ENCODE measurements at regions not wholly inside any gene's neighbourhood (a gene's known extent, or its start where the extent isn't known, plus 50 kb on each side); places are given as distances from the start of the nearest gene placed in this dataset.

DNA sequence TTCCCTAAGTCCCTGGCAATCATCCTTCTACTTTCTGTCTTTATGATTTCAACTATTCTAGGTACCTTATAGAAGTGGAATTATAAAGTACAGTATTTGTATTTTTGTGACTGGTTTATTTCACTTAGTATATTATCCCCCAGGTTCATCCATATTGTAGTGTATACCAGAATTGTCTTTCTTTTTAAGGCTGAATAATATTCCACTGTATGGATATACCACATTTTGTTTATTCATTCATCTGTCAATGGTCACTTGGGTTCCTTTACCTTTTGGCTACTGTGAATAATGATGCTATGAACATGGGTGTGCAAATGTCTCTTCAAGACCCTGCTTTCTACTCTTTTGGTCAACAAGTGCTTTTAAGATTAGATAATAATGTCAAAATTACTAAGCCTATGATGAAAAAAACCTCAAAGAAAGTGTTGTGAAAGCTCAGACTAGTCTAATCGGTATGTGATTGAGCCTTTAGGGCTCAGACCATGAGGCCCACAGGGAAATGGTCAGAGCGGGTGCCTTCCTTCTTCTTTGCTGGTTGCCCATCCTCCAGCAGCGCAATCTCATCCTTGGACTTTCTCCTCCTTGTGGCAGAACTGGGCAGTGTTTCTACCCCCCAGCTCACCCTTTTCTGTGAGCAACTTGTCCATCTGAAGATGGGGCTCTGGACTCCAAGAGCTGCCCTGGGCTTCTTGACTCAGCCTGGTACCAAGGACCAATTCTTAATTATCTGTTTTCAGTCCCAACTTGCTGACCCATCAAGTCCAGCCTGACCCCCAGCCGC lies 105.4 kb downstream of the TTC8 start:
- no peaks in the 10 kb centered on the region for H3K27me3 ChIP-seq (ENCODE audit: control insufficient read depth in 3 of 3, insufficient read depth in 3 of 3, low read length in 2 of 3)
- H3K36me3 ChIP-seq (ENCODE audit: control insufficient read depth in 4 of 4, insufficient read depth in 4 of 4, low read length in 4 of 4): no peaks in the 10 kb centered on the region
- H3K9ac ChIP-seq (ENCODE audit: insufficient read depth in 1 of 2, low read length in 2 of 2): no peak overlapping the region
- 82 to 91% methylated on average over 4 of the region's 4 CpGs for WGBS, 2 donors
- H3K9me3 ChIP-seq (ENCODE audit: control insufficient read depth in 4 of 4, insufficient read depth in 3 of 4, low read length in 3 of 4): peaks cover 0 to 11% (median 4%) of the 10 kb centered on the region in 4 donors
- peaks cover 0 to 24% (median 6%) of the 10 kb centered on the region in 5 donors for H3K4me1 ChIP-seq (ENCODE audit: control insufficient read depth in 5 of 5, insufficient read depth in 5 of 5, low read length in 5 of 5)
- no peak overlapping the region for H3K4me3 ChIP-seq
- ATAC-seq (ENCODE audit: insufficient read depth, low FRiP score) (no peak), DNase-seq (no peak)
- H3K27ac ChIP-seq (ENCODE audit: low read depth in 1 of 2, low read length in 1 of 2): no peak overlapping the region
- TF ChIP-seq, protein P1, sequence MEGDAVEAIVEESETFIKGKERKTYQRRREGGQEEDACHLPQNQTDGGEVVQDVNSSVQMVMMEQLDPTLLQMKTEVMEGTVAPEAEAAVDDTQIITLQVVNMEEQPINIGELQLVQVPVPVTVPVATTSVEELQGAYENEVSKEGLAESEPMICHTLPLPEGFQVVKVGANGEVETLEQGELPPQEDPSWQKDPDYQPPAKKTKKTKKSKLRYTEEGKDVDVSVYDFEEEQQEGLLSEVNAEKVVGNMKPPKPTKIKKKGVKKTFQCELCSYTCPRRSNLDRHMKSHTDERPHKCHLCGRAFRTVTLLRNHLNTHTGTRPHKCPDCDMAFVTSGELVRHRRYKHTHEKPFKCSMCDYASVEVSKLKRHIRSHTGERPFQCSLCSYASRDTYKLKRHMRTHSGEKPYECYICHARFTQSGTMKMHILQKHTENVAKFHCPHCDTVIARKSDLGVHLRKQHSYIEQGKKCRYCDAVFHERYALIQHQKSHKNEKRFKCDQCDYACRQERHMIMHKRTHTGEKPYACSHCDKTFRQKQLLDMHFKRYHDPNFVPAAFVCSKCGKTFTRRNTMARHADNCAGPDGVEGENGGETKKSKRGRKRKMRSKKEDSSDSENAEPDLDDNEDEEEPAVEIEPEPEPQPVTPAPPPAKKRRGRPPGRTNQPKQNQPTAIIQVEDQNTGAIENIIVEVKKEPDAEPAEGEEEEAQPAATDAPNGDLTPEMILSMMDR (IDR thresholded peaks at IDR 0.05; ENCODE audit: control extremely low read depth, extremely low read depth): no peak

DNA sequence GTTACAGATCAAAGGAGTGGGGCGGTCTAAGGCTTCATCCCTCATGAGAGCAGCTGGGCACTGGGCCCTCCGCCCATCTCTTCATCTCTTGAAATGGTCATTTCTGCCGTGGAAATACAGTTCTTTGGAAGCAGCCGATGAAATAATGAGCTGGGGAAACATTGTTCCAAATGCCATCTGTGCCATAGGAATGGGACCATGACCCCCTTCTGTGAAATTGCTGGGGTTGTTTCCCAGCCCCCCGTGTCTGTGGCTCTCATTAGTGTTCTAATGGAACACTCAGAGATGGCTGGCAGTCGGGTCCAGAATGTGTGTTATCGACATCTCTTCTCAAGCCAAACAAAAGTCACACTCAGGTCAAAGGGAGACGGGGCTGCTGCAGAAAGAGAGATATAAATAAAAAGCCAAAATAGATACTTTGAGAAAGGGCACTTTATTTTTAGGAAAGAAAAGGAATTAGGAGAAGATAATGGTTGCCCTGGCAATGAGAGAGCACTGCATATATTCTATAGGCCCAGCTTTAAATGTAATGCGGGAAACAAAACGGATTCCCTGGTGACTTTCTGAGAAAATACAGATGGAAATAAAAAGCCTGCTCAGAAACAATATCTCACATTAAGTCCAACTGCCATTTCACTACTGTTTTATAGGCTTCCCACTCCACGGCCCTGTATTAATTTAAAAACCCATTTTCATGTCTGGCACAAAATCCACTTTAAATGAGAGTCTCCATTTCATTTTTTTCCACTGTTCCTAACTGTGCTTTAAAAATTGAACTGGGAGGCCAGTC lies 107.1 kb downstream of the TTC8 start:
- Histone ChIP-seq H3K9ac (ENCODE audit: insufficient read depth in 1 of 2, low read length in 2 of 2) (no peak overlapping the region), H3K4me3 (no peak overlapping the region), H3K27me3 (ENCODE audit: control insufficient read depth in 3 of 3, insufficient read depth in 3 of 3, low read length in 2 of 3) (no peaks in the 10 kb centered on the region), H3K36me3 (ENCODE audit: control insufficient read depth in 4 of 4, insufficient read depth in 4 of 4, low read length in 4 of 4) (no peaks in the 10 kb centered on the region), H3K27ac (ENCODE audit: low read depth in 1 of 2, low read length in 1 of 2) (no peak overlapping the region), H3K9me3 (ENCODE audit: control insufficient read depth in 4 of 4, insufficient read depth in 3 of 4, low read length in 3 of 4) (peaks cover 0 to 11% (median 4%) of the 10 kb centered on the region in 4 donors), H3K4me1 (ENCODE audit: control insufficient read depth in 5 of 5, insufficient read depth in 5 of 5, low read length in 5 of 5) (peaks cover 0 to 28% (median 6%) of the 10 kb centered on the region in 5 donors)
- ATAC-seq (ENCODE audit: insufficient read depth, low FRiP score) (no peak), DNase-seq (peak in 2 of 3 donors; percentile 43 to 51)
- TF ChIP-seq, protein P1 (IDR thresholded peaks at IDR 0.05; ENCODE audit: control extremely low read depth, extremely low read depth): no peak
- WGBS, 2 donors: 78 to 85% methylated on average over 11 of the region's 11 CpGs

DNA sequence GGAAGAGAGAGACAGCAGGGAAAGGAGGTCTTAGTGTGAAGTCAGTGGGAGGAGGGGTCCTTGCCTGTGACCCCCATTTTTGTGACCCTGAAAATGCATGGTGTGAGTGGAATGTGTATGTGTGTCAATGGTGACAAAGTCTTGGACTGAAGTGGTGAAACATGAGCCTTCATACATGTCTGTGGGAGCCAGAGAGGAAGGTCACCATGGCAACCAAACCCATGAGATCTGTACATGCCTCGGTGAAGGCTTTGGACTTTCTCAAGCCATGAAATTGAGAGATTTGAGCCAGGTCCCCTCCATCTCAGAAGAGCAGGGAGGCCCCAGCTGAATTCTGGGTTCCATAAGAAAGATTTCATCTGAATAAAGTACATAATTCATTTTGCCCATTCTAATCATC lies 108.7 kb downstream of the TTC8 start:
- peaks cover 0 to 28% (median 6%) of the 10 kb centered on the region in 5 donors for H3K4me1 ChIP-seq (ENCODE audit: control insufficient read depth in 5 of 5, insufficient read depth in 5 of 5, low read length in 5 of 5)
- H3K4me3 ChIP-seq: no peak overlapping the region
- no peaks in the 10 kb centered on the region for H3K36me3 ChIP-seq (ENCODE audit: control insufficient read depth in 4 of 4, insufficient read depth in 4 of 4, low read length in 4 of 4)
- H3K27me3 ChIP-seq (ENCODE audit: control insufficient read depth in 3 of 3, insufficient read depth in 3 of 3, low read length in 2 of 3): no peaks in the 10 kb centered on the region
- H3K9me3 ChIP-seq (ENCODE audit: control insufficient read depth in 4 of 4, insufficient read depth in 3 of 4, low read length in 3 of 4): peaks cover 0 to 11% (median 4%) of the 10 kb centered on the region in 4 donors
- DNase-seq (peak in 2 of 3 donors; percentile 20 to 36), ATAC-seq (ENCODE audit: insufficient read depth, low FRiP score) (no peak)
- no peak overlapping the region for H3K27ac ChIP-seq (ENCODE audit: low read depth in 1 of 2, low read length in 1 of 2)
- H3K9ac ChIP-seq (ENCODE audit: insufficient read depth in 1 of 2, low read length in 2 of 2): no peak overlapping the region
- 41 to 68% methylated on average over 1 of the region's 1 CpG for WGBS, 2 donors
- TF ChIP-seq, protein P1 (IDR thresholded peaks at IDR 0.05; ENCODE audit: control extremely low read depth, extremely low read depth): no peak
